ENCODE measurements at regions not wholly inside any gene's neighbourhood (a gene's known extent, or its start where the extent isn't known, plus 50 kb on each side); places are given as distances from the start of the nearest gene placed in this dataset.

DNA sequence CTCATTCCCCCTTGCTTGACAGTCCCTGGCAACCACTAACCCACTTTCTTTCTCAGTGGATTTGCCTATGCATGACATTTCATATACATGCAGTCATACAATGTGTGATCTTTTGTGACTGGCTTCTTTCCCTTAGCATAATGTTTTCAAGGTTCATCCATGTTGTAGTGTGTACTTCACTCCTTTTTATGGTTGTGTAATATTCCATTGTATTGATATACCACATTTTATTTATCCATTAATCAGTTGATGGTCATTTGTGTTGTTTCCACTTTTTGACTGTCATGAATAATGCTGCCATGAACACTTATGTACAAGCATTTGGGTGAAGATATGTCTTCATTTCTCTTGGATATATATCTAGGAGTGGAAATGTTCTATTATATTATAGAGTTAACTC, 127.7 kb upstream of the GRIK3 start:
- no peak for DNase-seq
- H3K27ac ChIP-seq (ENCODE audit: insufficient read depth, low read length, poor library complexity, severe bottlenecking): no peak overlapping the region
- no peak for ATAC-seq (ENCODE audit: low read depth in 2 of 2)
- peaks cover 0 to 13% (median 5%) of the 10 kb centered on the region in 7 donors for H3K9me3 Mint-ChIP-seq
- H3K36me3 ChIP-seq (ENCODE audit: control insufficient read depth, insufficient read depth, low read length): no peaks in the 10 kb centered on the region
- H3K9me3 ChIP-seq (ENCODE audit: control insufficient read depth in 2 of 2, low read length in 2 of 2): peaks cover 0 to 4% of the 10 kb centered on the region in 2 experiments
- H3K27me3 ChIP-seq (ENCODE audit: control insufficient read depth, insufficient read depth, low read length): no peaks in the 10 kb centered on the region
- no peak overlapping the region for H3K27ac Mint-ChIP-seq
- peaks cover 5% of the 10 kb centered on the region for H3K27me3 Mint-ChIP-seq
- no peak overlapping the region for H3K4me3 ChIP-seq (ENCODE audit: low read depth, low read length)
- H3K4me3 Mint-ChIP-seq: no peak overlapping the region
- H3K4me1 ChIP-seq (ENCODE audit: control insufficient read depth, insufficient read depth, low read length, poor library complexity, severe bottlenecking): no peaks in the 10 kb centered on the region
- H3K36me3 Mint-ChIP-seq: no peaks in the 10 kb centered on the region
- no peaks in the 10 kb centered on the region for H3K4me1 Mint-ChIP-seq

DNA sequence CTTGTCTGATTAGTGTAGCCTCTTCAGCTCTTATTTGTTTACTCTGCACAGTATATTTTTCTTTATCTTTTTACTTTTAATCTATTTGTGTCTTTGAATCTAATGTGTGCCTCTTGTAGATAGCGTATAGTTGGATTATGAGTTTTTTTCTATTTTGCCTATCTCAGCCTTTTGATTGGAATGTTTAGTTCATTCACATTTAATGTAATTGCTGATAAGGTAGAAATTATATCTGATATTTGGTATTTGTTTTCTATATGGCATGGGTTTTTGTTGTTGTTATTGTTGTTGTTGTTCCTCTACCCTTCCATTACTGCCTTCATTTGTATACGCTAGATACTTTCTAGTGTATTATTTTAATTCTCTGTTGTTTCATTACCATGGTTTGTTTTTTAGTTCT, 131.7 kb upstream of the GRIK3 start:
- Histone ChIP-seq H3K36me3 (ENCODE audit: control insufficient read depth, insufficient read depth, low read length) (no peaks in the 10 kb centered on the region), H3K4me3 (ENCODE audit: low read depth, low read length) (no peak overlapping the region), H3K27me3 (ENCODE audit: control insufficient read depth, insufficient read depth, low read length) (no peaks in the 10 kb centered on the region), H3K27ac (ENCODE audit: insufficient read depth, low read length, poor library complexity, severe bottlenecking) (no peak overlapping the region), H3K4me1 (ENCODE audit: control insufficient read depth, insufficient read depth, low read length, poor library complexity, severe bottlenecking) (no peaks in the 10 kb centered on the region), H3K9me3 (ENCODE audit: control insufficient read depth in 2 of 2, low read length in 2 of 2) (peaks cover 0 to 6% of the 10 kb centered on the region in 2 experiments)
- DNase-seq (no peak), ATAC-seq (ENCODE audit: low read depth in 2 of 2) (no peak)
- Mint-ChIP-seq H3K4me1 (no peaks in the 10 kb centered on the region), H3K36me3 (no peaks in the 10 kb centered on the region), H3K9me3 (peaks cover 0 to 16% (median 6%) of the 10 kb centered on the region in 7 donors), H3K27me3 (peaks cover 9% of the 10 kb centered on the region), H3K27ac (no peak overlapping the region), H3K4me3 (no peak overlapping the region)

DNA sequence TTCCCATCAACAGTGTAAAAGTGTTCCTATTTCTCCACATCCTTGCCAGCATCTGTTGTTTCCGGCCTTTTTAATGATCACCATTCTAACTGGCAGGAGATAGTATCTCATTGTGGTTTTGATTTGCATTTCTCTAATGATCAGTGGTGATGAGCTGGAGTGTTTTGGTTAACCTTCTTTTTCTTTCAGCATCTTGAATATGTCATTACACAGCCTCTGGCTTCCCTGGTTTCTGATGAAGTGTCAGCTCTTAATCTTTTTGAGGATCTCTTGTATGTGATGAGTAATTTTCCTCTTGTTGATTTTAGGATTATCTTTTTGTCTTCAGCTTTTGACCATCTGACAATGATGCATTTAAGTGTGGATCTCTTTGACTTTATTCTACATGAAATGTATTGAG, 133.2 kb upstream of the GRIK3 start:
- Mint-ChIP-seq H3K9me3 (peaks cover 0 to 13% (median 4%) of the 10 kb centered on the region in 7 donors), H3K36me3 (no peaks in the 10 kb centered on the region), H3K27me3 (peaks cover 9% of the 10 kb centered on the region), H3K4me3 (no peak overlapping the region), H3K4me1 (no peaks in the 10 kb centered on the region), H3K27ac (no peak overlapping the region)
- no peak for ATAC-seq (ENCODE audit: low read depth in 2 of 2)
- Histone ChIP-seq H3K4me1 (ENCODE audit: control insufficient read depth, insufficient read depth, low read length, poor library complexity, severe bottlenecking) (no peaks in the 10 kb centered on the region), H3K27ac (ENCODE audit: insufficient read depth, low read length, poor library complexity, severe bottlenecking) (no peak overlapping the region), H3K4me3 (ENCODE audit: low read depth, low read length) (no peak overlapping the region), H3K36me3 (ENCODE audit: control insufficient read depth, insufficient read depth, low read length) (no peaks in the 10 kb centered on the region), H3K9me3 (ENCODE audit: control insufficient read depth in 2 of 2, low read length in 2 of 2) (peaks cover 0 to 2% of the 10 kb centered on the region in 2 experiments), H3K27me3 (ENCODE audit: control insufficient read depth, insufficient read depth, low read length) (no peaks in the 10 kb centered on the region)
- DNase-seq: no peak

DNA sequence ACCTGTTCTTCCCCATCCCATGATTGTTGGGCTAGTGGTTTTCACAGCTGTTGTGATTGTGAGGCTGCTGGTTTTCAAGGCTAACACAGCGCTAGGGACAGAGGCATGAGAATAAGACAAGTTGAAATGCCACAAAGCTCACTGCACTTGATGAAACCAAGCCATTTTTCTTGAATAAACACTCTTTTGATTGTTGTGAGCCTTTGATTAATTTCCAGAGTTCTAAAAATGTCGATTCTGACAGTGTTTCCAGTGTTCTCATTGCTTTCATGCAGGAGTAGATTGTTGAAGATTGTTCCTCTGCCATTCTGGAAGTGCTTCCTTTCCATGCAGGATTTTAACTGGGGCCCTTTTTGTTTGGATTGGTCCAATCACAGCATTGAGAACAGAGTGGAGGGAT, 134.9 kb upstream of the GRIK3 start:
- peaks cover 0 to 2% of the 10 kb centered on the region in 2 experiments for H3K9me3 ChIP-seq (ENCODE audit: control insufficient read depth in 2 of 2, low read length in 2 of 2)
- H3K4me3 Mint-ChIP-seq: no peak overlapping the region
- no peak overlapping the region for H3K27ac Mint-ChIP-seq

DNA sequence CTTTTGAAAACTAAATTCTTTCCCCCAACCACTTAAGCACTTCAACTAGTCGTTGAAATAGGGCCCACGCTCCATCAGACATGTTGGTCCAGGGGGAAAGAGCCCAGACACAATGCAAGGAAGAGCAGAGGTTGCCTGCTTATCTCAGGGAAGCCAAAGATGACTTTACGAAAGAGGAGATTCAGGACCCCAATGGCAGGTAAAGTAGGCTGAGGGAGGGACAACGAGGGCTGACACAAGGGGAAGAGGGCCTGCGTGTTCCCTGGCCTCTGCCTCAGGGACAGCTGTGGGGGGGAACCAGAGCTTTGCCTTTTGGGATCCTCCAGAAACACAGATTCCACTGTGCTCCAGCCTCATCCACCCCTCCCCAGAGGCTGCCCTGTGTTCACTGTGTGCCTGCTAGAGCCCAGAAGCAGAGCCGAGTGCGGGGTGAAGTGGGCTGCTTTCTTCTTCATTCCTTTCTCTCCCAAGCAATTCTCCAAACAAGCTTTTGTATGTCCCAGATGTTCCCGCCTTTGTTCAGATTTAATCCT, 135.5 kb upstream of the GRIK3 start:
- H3K27me3 Mint-ChIP-seq: peaks cover 9% of the 10 kb centered on the region
- no peak overlapping the region for H3K4me3 ChIP-seq (ENCODE audit: low read depth, low read length)
- no peaks in the 10 kb centered on the region for H3K4me1 ChIP-seq (ENCODE audit: control insufficient read depth, insufficient read depth, low read length, poor library complexity, severe bottlenecking)
- no peaks in the 10 kb centered on the region for H3K36me3 ChIP-seq (ENCODE audit: control insufficient read depth, insufficient read depth, low read length)
- H3K27ac ChIP-seq (ENCODE audit: insufficient read depth, low read length, poor library complexity, severe bottlenecking): no peak overlapping the region
- H3K4me3 Mint-ChIP-seq: no peak overlapping the region
- no peaks in the 10 kb centered on the region for H3K36me3 Mint-ChIP-seq
- peaks cover 0 to 2% of the 10 kb centered on the region in 2 experiments for H3K9me3 ChIP-seq (ENCODE audit: control insufficient read depth in 2 of 2, low read length in 2 of 2)
- DNase-seq (no peak), ATAC-seq (ENCODE audit: low read depth in 2 of 2) (no peak)
- H3K4me1 Mint-ChIP-seq: no peaks in the 10 kb centered on the region
- peaks cover 2% of the 10 kb centered on the region for H3K27me3 ChIP-seq (ENCODE audit: control insufficient read depth, insufficient read depth, low read length)
- H3K27ac Mint-ChIP-seq: no peak overlapping the region
- H3K9me3 Mint-ChIP-seq: peaks cover 0 to 13% (median 4%) of the 10 kb centered on the region in 7 donors

More for the DNA sequence above, 134.9 kb upstream of the GRIK3 start:
- Histone ChIP-seq H3K4me3 (ENCODE audit: low read depth, low read length) (no peak overlapping the region), H3K4me1 (ENCODE audit: control insufficient read depth, insufficient read depth, low read length, poor library complexity, severe bottlenecking) (no peaks in the 10 kb centered on the region), H3K36me3 (ENCODE audit: control insufficient read depth, insufficient read depth, low read length) (no peaks in the 10 kb centered on the region), H3K27me3 (ENCODE audit: control insufficient read depth, insufficient read depth, low read length) (no peaks in the 10 kb centered on the region), H3K27ac (ENCODE audit: insufficient read depth, low read length, poor library complexity, severe bottlenecking) (no peak overlapping the region)
- ATAC-seq (ENCODE audit: low read depth in 2 of 2) (no peak), DNase-seq (no peak)
- Mint-ChIP-seq H3K9me3 (peaks cover 0 to 13% (median 4%) of the 10 kb centered on the region in 7 donors), H3K36me3 (no peaks in the 10 kb centered on the region), H3K27me3 (peaks cover 9% of the 10 kb centered on the region), H3K4me1 (no peaks in the 10 kb centered on the region)

DNA sequence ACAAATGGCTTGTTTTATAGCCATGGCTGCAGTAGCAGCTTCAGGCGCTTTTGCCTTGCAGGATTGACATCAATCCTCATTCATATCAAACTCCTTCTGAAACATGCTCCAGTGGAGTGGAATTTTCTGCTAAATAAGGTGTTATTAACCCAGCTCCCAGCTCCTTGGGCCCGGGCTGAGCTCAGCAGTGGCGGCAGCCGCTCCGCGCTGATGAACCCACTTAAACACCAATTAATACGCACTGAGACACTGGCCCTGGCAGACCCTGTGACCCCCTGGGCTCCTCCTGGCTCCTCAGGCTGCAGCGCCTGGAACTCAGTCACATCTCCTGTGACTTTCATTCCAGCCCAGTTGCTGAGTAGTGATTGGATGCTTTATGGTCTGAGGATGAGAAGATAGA, 137.4 kb upstream of the GRIK3 start:
- Histone ChIP-seq H3K4me3 (ENCODE audit: low read depth, low read length) (no peak overlapping the region), H3K27me3 (ENCODE audit: control insufficient read depth, insufficient read depth, low read length) (peaks cover 2% of the 10 kb centered on the region), H3K9me3 (ENCODE audit: control insufficient read depth in 2 of 2, low read length in 2 of 2) (peaks cover 0 to 2% of the 10 kb centered on the region in 2 experiments), H3K4me1 (ENCODE audit: control insufficient read depth, insufficient read depth, low read length, poor library complexity, severe bottlenecking) (no peaks in the 10 kb centered on the region), H3K36me3 (ENCODE audit: control insufficient read depth, insufficient read depth, low read length) (no peaks in the 10 kb centered on the region), H3K27ac (ENCODE audit: insufficient read depth, low read length, poor library complexity, severe bottlenecking) (no peak overlapping the region)
- H3K36me3 Mint-ChIP-seq: no peaks in the 10 kb centered on the region
- no peaks in the 10 kb centered on the region for H3K4me1 Mint-ChIP-seq
- H3K27ac Mint-ChIP-seq: no peak overlapping the region
- ATAC-seq (ENCODE audit: low read depth in 2 of 2): no peak
- peaks cover 0 to 6% (median 4%) of the 10 kb centered on the region in 7 donors for H3K9me3 Mint-ChIP-seq
- DNase-seq: no peak
- H3K27me3 Mint-ChIP-seq: peaks cover 4% of the 10 kb centered on the region
- no peak overlapping the region for H3K4me3 Mint-ChIP-seq

DNA sequence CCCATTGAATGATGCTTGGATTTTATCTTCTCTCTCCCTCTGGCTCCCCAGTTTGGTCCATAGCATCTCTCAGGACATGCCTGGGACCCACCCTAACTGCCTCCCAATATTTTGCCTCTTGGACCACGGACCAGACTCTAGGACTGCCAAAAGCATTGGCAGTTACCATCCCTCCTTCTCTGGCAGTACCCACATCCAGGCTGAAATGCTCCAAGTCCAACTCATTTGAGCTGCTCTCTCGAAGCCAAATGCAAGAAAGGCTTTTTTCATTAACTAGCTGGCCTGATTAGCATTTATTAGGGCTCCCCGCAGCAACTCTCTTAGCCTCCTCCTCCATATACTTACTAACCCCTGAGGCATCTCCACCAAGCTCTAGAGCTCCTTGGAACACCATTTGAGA, 140.0 kb upstream of the GRIK3 start:
- no peaks in the 10 kb centered on the region for H3K36me3 ChIP-seq (ENCODE audit: control insufficient read depth, insufficient read depth, low read length)
- no peak overlapping the region for H3K4me3 ChIP-seq (ENCODE audit: low read depth, low read length)
- Mint-ChIP-seq H3K9me3 (peaks cover 0 to 2% (median 0%) of the 10 kb centered on the region in 7 donors), H3K36me3 (no peaks in the 10 kb centered on the region), H3K4me3 (no peak overlapping the region), H3K27me3 (peaks cover 4% of the 10 kb centered on the region), H3K4me1 (no peaks in the 10 kb centered on the region), H3K27ac (no peak overlapping the region)
- H3K27ac ChIP-seq (ENCODE audit: insufficient read depth, low read length, poor library complexity, severe bottlenecking): no peak overlapping the region
- H3K4me1 ChIP-seq (ENCODE audit: control insufficient read depth, insufficient read depth, low read length, poor library complexity, severe bottlenecking): no peaks in the 10 kb centered on the region
- H3K27me3 ChIP-seq (ENCODE audit: control insufficient read depth, insufficient read depth, low read length): peaks cover 2% of the 10 kb centered on the region
- no peaks in the 10 kb centered on the region for H3K9me3 ChIP-seq (ENCODE audit: control insufficient read depth in 2 of 2, low read length in 2 of 2)
- no peak for ATAC-seq (ENCODE audit: low read depth in 2 of 2)
- no peak for DNase-seq

DNA sequence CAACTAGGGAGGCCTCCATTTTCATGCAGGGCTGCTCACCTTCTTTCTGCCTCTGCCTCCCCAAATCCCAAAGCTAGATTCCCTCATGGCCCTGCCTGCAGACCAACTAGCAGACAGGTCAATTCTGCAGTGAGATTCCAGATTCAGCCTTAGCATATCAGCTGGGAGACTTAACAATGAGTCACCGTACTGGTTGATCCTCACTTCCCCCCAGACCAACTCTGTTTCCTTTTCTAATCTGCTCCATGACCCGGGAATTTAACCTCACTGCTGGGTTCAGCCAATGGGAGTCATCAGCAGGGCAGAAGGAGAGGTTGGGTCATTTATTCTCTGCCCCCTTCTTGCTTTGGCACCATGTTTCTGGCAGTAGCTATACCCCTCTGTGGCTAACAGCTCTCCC, 140.6 kb upstream of the GRIK3 start:
- peaks cover 4% of the 10 kb centered on the region for H3K27me3 Mint-ChIP-seq
- H3K27me3 ChIP-seq (ENCODE audit: control insufficient read depth, insufficient read depth, low read length): peaks cover 2% of the 10 kb centered on the region
- peak overlapping the region in 1 of 3 donors; percentile 12 for H3K27ac Mint-ChIP-seq
- DNase-seq (no peak), ATAC-seq (ENCODE audit: low read depth in 2 of 2) (no peak)
- H3K9me3 ChIP-seq (ENCODE audit: control insufficient read depth in 2 of 2, low read length in 2 of 2): no peaks in the 10 kb centered on the region
- no peaks in the 10 kb centered on the region for H3K4me1 Mint-ChIP-seq
- H3K36me3 Mint-ChIP-seq: no peaks in the 10 kb centered on the region
- H3K4me1 ChIP-seq (ENCODE audit: control insufficient read depth, insufficient read depth, low read length, poor library complexity, severe bottlenecking): no peaks in the 10 kb centered on the region
- H3K4me3 ChIP-seq (ENCODE audit: low read depth, low read length): no peak overlapping the region
- no peaks in the 10 kb centered on the region for H3K36me3 ChIP-seq (ENCODE audit: control insufficient read depth, insufficient read depth, low read length)
- H3K27ac ChIP-seq (ENCODE audit: insufficient read depth, low read length, poor library complexity, severe bottlenecking): no peak overlapping the region
- no peak overlapping the region for H3K4me3 Mint-ChIP-seq
- peaks cover 0 to 2% (median 0%) of the 10 kb centered on the region in 7 donors for H3K9me3 Mint-ChIP-seq
